Endothelial cell of umbilical vein (primary cell): ENCODE measurements at regions not wholly inside any gene's neighbourhood (a gene's known extent, or its start where the extent isn't known, plus 50 kb on each side); places are given as distances from the start of the nearest gene placed in this dataset.

Experiments used
- BruUV-seq: library from RNA; stranded (reverse); fragments of 400-500 nt; replicated peaks from 2 replicates; lab custom pipeline; 2021; lab: Mats Ljungman, UMichigan
- CTCF ChIA-PET: fragments of 300-600, 350-600 bp; sonication (Branson Sonifier 250); formaldehyde crosslinking; loops from one replicate; lab custom pipeline; 2021; ENCODE audit warnings: antibody characterized with exemption, inconsistent platforms; lab: Charles Lee
- POLR2A ChIA-PET: fragments of 300-600, 350-600 bp; sonication (Branson Sonifier 250); formaldehyde crosslinking; loops from one replicate; lab custom pipeline; 2021; ENCODE audit warnings: antibody characterized with exemption, inconsistent platforms; lab: Charles Lee
- DNase-seq: peaks from one replicate; pipeline ENCODE4 v3.0.0-alpha.2; 2011; ENCODE audit warnings: low read depth, low spot score
- FAIRE-seq: peaks from 2 replicates; lab custom pipeline; 2011; peaks lifted over from hg19 to GRCh38; lab: Jason Lieb, UNC
- H2AFZ ChIP-seq: 2 replicates; pipeline ENCODE4 v1.6.0; 2012; ENCODE audit warnings: low read depth, low read length, control low read depth, inconsistent platforms
- H3K27ac ChIP-seq: 2 replicates; pipeline ENCODE4 v1.5.1; 2011; ENCODE audit warnings: low read depth, mild to moderate bottlenecking, control low read depth, low read length, moderate library complexity; ENCODE audit not compliant: insufficient read depth
- H3K27me3 ChIP-seq, 2 experiments: 2 replicates each; pipeline versions ENCODE4 v1.6.0 to v1.6.1; 2011; ENCODE audit warnings: low read length in 2 of 2, mixed read lengths in 1 of 2; ENCODE audit not compliant: control insufficient read depth in 2 of 2, insufficient read depth in 2 of 2
- H3K36me3 ChIP-seq, 2 experiments: 2 replicates in 1 of 2; 3 replicates in 1 of 2; pipeline ENCODE4 v1.5.1; 2011; ENCODE audit warnings: low read length in 2 of 2, mild to moderate bottlenecking in 1 of 2, moderate library complexity in 1 of 2; ENCODE audit not compliant: control insufficient read depth in 2 of 2, insufficient read depth in 2 of 2; ENCODE audit errors: extremely low read depth in 1 of 2
- H3K4me1 ChIP-seq: 3 replicates; pipeline ENCODE4 v1.5.1; 2011; ENCODE audit warnings: mild to moderate bottlenecking, low read length; ENCODE audit not compliant: control insufficient read depth, insufficient read depth; ENCODE audit errors: extremely low read depth
- H3K4me2 ChIP-seq: 2 replicates; pipeline ENCODE4 v1.6.1; 2011; ENCODE audit warnings: low read length, control low read depth, mixed read lengths; ENCODE audit not compliant: insufficient read depth
- H3K4me3 ChIP-seq, 3 experiments: fragments of 200-600 bp in 1 of 3; sonication (generic), shearing (Covaris generic) in 1 of 3; replicated peaks in 1 of 3; 2 replicates each; pipeline ENCODE4 v1.5.1; 2011 to 2016; ENCODE audit warnings: control low read depth in 3 of 3, low read length in 3 of 3, mild to moderate bottlenecking in 2 of 3, inconsistent platforms in 1 of 3, low read depth in 1 of 3, moderate library complexity in 1 of 3; ENCODE audit not compliant: insufficient read depth in 1 of 3
- H3K79me2 ChIP-seq: 2 replicates; pipeline ENCODE4 v1.6.0; 2012; ENCODE audit warnings: low read length, inconsistent platforms; ENCODE audit not compliant: control insufficient read depth, insufficient read depth
- H3K9ac ChIP-seq: replicated peaks from 2 replicates; pipeline ENCODE3; 2011; ENCODE audit warnings: low read length, control low read depth; ENCODE audit not compliant: insufficient read depth; ENCODE audit errors: extremely low read depth
- H3K9me1 ChIP-seq: replicated peaks from 3 replicates; pipeline ENCODE4 v1.6.0; 2011; ENCODE audit warnings: mild to moderate bottlenecking, low read length; ENCODE audit not compliant: control insufficient read depth, insufficient read depth; ENCODE audit errors: extremely low read depth
- H3K9me3 ChIP-seq: replicated peaks from 2 replicates; pipeline ENCODE4 v1.5.1; 2012; ENCODE audit warnings: low read length, inconsistent platforms; ENCODE audit not compliant: control insufficient read depth, insufficient read depth
- H4K20me1 ChIP-seq: replicated peaks from 2 replicates; pipeline ENCODE3; 2011; ENCODE audit warnings: mild to moderate bottlenecking, low read length; ENCODE audit not compliant: control insufficient read depth, insufficient read depth; ENCODE audit errors: extremely low read depth
- EZH2 ChIP-seq: IDR thresholded peaks from 2 replicates; pipeline ENCODE4 v1.6.1; 2012; ENCODE audit warnings: borderline replicate concordance, low read depth, mild to moderate bottlenecking, moderate library complexity, low read length, inconsistent platforms; ENCODE audit not compliant: severe bottlenecking
- FOS ChIP-seq: IDR thresholded peaks from 2 replicates; pipeline ENCODE4 v1.6.1; 2011; ENCODE audit warnings: mild to moderate bottlenecking, low read length, moderate library complexity, borderline replicate concordance; ENCODE audit not compliant: insufficient read depth
- GATA2 ChIP-seq: IDR thresholded peaks from 2 replicates; pipeline ENCODE4 v1.7.0; 2011; ENCODE audit warnings: low read depth, mild to moderate bottlenecking, moderate library complexity, mixed read lengths, low read length; ENCODE audit not compliant: insufficient read length, insufficient read depth
- JUN ChIP-seq: IDR thresholded peaks from 2 replicates; pipeline ENCODE4 v1.6.1; 2011; ENCODE audit warnings: borderline replicate concordance, low read depth; ENCODE audit not compliant: insufficient read length, insufficient read depth
- MYC ChIP-seq: IDR thresholded peaks from one replicate; pipeline ENCODE4 v1.6.1; 2011; ENCODE audit warnings: mild to moderate bottlenecking, low read depth, low read length
- POLR2A ChIP-seq: IDR thresholded peaks from 2 replicates; pipeline ENCODE4 v1.6.1; 2012; ENCODE audit warnings: low read depth, mild to moderate bottlenecking, control low read depth, low read length
- POLR2AphosphoS5 ChIP-seq: IDR thresholded peaks from 2 replicates; pipeline ENCODE4 v1.6.1; 2012; ENCODE audit warnings: low read depth, mild to moderate bottlenecking, control low read depth, low read length, moderate library complexity; ENCODE audit not compliant: insufficient read depth
- dilution Hi-C: fragments of 300-500 bp; cut with MboI; formaldehyde crosslinking; loops from one replicate; pipeline ENCODE4 v1.15.0; 2019; ENCODE audit warnings: low sequenced_read_pairs; ENCODE audit not compliant: extremely low pct_ligation_motif_present
- intact Hi-C: fragments of 100-400 bp; cut with micrococcal nuclease; formaldehyde crosslinking; loops from one replicate; pipeline ENCODE4 v1.10.0; 2022
- TF ChIP-seq, protein P1 (sequence below), 2 donors: IDR thresholded peaks; 1 replicate in 1 of 2; 2 replicates in 1 of 2; pipeline ENCODE4 v1.5.1; 2011; ENCODE audit warnings: low read length in 2 of 2, mild to moderate bottlenecking in 2 of 2, moderate library complexity in 2 of 2, control low read depth in 1 of 2, inconsistent platforms in 1 of 2, low read depth in 1 of 2; ENCODE audit not compliant: insufficient read depth in 1 of 2; ENCODE audit errors: extremely low read depth in 1 of 2
- TF ChIP-seq, protein P2 (sequence below): IDR thresholded peaks from 2 replicates; pipeline ENCODE4 v1.6.1; 2011; ENCODE audit not compliant: insufficient read depth, insufficient read length

- no peak overlapping the region for H3K9ac ChIP-seq
- H3K9me3 ChIP-seq: no peaks in the 10 kb centered on the region
- no TSS peak for BruUV-seq
- no peak overlapping the region for H3K4me3 ChIP-seq
- DNase-seq: no peak
- no peak overlapping the region for H2AFZ ChIP-seq
- TF ChIP-seq, protein P1, sequence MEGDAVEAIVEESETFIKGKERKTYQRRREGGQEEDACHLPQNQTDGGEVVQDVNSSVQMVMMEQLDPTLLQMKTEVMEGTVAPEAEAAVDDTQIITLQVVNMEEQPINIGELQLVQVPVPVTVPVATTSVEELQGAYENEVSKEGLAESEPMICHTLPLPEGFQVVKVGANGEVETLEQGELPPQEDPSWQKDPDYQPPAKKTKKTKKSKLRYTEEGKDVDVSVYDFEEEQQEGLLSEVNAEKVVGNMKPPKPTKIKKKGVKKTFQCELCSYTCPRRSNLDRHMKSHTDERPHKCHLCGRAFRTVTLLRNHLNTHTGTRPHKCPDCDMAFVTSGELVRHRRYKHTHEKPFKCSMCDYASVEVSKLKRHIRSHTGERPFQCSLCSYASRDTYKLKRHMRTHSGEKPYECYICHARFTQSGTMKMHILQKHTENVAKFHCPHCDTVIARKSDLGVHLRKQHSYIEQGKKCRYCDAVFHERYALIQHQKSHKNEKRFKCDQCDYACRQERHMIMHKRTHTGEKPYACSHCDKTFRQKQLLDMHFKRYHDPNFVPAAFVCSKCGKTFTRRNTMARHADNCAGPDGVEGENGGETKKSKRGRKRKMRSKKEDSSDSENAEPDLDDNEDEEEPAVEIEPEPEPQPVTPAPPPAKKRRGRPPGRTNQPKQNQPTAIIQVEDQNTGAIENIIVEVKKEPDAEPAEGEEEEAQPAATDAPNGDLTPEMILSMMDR (IDR thresholded peaks at IDR 0.05; ENCODE audit: extremely low read depth in 1 of 2, insufficient read depth in 1 of 2, low read depth in 1 of 2, low read length in 2 of 2): no peak
- TF ChIP-seq MYC: no peak
- H3K9me1 ChIP-seq: no peaks in the 10 kb centered on the region
- H3K4me1 ChIP-seq: no peaks in the 10 kb centered on the region
- no peak for FAIRE-seq
- intact Hi-C loops (no loop called here), dilution Hi-C loops (no loop called here)
- H3K79me2 ChIP-seq: no peaks in the 10 kb centered on the region
- H3K27me3 ChIP-seq: no peaks in the 10 kb centered on the region
- no peak overlapping the region for H3K27ac ChIP-seq
- H4K20me1 ChIP-seq: no peaks in the 10 kb centered on the region
- H3K4me2 ChIP-seq: no peak overlapping the region
- ChIA-PET CTCF (no interaction called here), POLR2A (no interaction called here)
- H3K36me3 ChIP-seq: no peaks in the 10 kb centered on the region
These were observed 1355.7 kb upstream of the ADGRL2 start for GRCh38 chr1:80445033-80445432.

DNA sequence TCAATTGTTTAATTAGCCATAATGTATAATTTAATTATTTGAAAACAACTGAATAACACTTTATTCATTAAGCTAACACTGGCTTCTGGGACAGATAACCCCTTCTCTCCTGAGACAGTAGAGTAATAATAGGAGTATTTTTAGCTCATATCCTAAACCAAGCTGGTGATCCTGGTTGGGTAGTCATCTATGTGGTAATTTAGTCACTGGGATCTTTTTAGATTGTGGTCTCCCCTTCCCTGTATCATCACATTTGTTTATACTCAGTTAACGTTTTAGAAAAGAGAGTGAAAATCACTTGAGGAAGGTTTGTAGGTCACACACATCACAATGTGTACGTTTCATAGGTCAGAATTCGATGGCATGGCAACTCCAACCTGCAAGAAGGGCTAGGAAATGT, 1356.6 kb upstream of the ADGRL2 start:
- ChIA-PET CTCF (interaction anchor here (1.1 kb wide), 1 partner anchor 9 kb away, joined by 4 read pairs; no protein-coding TSS in a partner anchor), POLR2A (no interaction called here)
- no peak overlapping the region for H3K4me3 ChIP-seq
- no peaks in the 10 kb centered on the region for H3K9me1 ChIP-seq
- no peak overlapping the region for H3K9ac ChIP-seq
- no peak overlapping the region for H3K4me2 ChIP-seq
- H3K27ac ChIP-seq: no peak overlapping the region
- no peak for TF ChIP-seq EZH2
- no peak for TF ChIP-seq GATA2
- TF ChIP-seq, protein P2, sequence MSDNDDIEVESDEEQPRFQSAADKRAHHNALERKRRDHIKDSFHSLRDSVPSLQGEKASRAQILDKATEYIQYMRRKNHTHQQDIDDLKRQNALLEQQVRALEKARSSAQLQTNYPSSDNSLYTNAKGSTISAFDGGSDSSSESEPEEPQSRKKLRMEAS: no peak
- TF ChIP-seq, protein P1 (IDR thresholded peaks at IDR 0.05; ENCODE audit: extremely low read depth in 1 of 2, insufficient read depth in 1 of 2, low read depth in 1 of 2, low read length in 2 of 2): no peak
- TF ChIP-seq POLR2AphosphoS5: no peak
- no peak for TF ChIP-seq POLR2A
- no peak for TF ChIP-seq FOS
- no peak for TF ChIP-seq MYC
- TF ChIP-seq JUN: no peak
- intact Hi-C loops (no loop called here), dilution Hi-C loops (no loop called here)
- H2AFZ ChIP-seq: no peak overlapping the region
- H3K36me3 ChIP-seq: no peaks in the 10 kb centered on the region
- DNase-seq (no peak), FAIRE-seq (no peak)
- no peaks in the 10 kb centered on the region for H3K27me3 ChIP-seq
- no peaks in the 10 kb centered on the region for H3K79me2 ChIP-seq
- no TSS peak for BruUV-seq
- no peaks in the 10 kb centered on the region for H3K9me3 ChIP-seq
- H4K20me1 ChIP-seq: no peaks in the 10 kb centered on the region
- H3K4me1 ChIP-seq: no peaks in the 10 kb centered on the region
